Neural crest cell (in vitro differentiated cells): ENCODE measurements at regions not wholly inside any gene's neighbourhood (a gene's known extent, or its start where the extent isn't known, plus 50 kb on each side); places are given as distances from the start of the nearest gene placed in this dataset.

Experiments
- DNase-seq: peaks from one replicate; pipeline ENCODE4 v3.0.0; 2021; ENCODE audit warnings: low read depth, mixed read lengths, low spot score
- H3K27ac Mint-ChIP-seq: one replicate; pipeline ENCODE4 v1.8.0; 2021; ENCODE audit warnings: mild to moderate bottlenecking, mixed read lengths; ENCODE audit not compliant: unreplicated experiment
- H3K27me3 Mint-ChIP-seq: 2 replicates; pipeline ENCODE4 v1.8.0; 2021; ENCODE audit warnings: low read depth, mild to moderate bottlenecking, mixed read lengths
- H3K36me3 Mint-ChIP-seq: 2 replicates; pipeline ENCODE4 v1.8.0; 2021; ENCODE audit warnings: low read depth, mild to moderate bottlenecking, mixed read lengths
- H3K4me1 Mint-ChIP-seq: 2 replicates; pipeline ENCODE4 v1.8.0; 2021; ENCODE audit warnings: mixed read lengths
- H3K4me3 Mint-ChIP-seq: one replicate; pipeline ENCODE4 v1.8.0; 2021; ENCODE audit warnings: mild to moderate bottlenecking, mixed read lengths
- H3K9me3 Mint-ChIP-seq: 2 replicates; pipeline ENCODE4 v1.8.0; 2021; ENCODE audit warnings: mixed read lengths
- TF ChIP-seq, protein P1 (sequence below): fragments of 200-600 bp; sonication (generic); conservative IDR thresholded peaks from 2 replicates; pipeline ENCODE4 v1.5.0; 2021; ENCODE audit warnings: antibody characterized with exemption, mild to moderate bottlenecking

- TF ChIP-seq, protein P1, sequence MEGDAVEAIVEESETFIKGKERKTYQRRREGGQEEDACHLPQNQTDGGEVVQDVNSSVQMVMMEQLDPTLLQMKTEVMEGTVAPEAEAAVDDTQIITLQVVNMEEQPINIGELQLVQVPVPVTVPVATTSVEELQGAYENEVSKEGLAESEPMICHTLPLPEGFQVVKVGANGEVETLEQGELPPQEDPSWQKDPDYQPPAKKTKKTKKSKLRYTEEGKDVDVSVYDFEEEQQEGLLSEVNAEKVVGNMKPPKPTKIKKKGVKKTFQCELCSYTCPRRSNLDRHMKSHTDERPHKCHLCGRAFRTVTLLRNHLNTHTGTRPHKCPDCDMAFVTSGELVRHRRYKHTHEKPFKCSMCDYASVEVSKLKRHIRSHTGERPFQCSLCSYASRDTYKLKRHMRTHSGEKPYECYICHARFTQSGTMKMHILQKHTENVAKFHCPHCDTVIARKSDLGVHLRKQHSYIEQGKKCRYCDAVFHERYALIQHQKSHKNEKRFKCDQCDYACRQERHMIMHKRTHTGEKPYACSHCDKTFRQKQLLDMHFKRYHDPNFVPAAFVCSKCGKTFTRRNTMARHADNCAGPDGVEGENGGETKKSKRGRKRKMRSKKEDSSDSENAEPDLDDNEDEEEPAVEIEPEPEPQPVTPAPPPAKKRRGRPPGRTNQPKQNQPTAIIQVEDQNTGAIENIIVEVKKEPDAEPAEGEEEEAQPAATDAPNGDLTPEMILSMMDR = no peak
- no peak overlapping the region for H3K4me3 Mint-ChIP-seq
- H3K27ac Mint-ChIP-seq = no peak overlapping the region
- H3K9me3 Mint-ChIP-seq = no peaks in the 10 kb centered on the region
- no peak for DNase-seq
- no peaks in the 10 kb centered on the region for H3K27me3 Mint-ChIP-seq
- no peaks in the 10 kb centered on the region for H3K36me3 Mint-ChIP-seq
- peaks cover 9% of the 10 kb centered on the region for H3K4me1 Mint-ChIP-seq
These were observed 222.6 kb upstream of the CEP162 start for GRCh38 chr6:84450018-84450417.

DNA sequence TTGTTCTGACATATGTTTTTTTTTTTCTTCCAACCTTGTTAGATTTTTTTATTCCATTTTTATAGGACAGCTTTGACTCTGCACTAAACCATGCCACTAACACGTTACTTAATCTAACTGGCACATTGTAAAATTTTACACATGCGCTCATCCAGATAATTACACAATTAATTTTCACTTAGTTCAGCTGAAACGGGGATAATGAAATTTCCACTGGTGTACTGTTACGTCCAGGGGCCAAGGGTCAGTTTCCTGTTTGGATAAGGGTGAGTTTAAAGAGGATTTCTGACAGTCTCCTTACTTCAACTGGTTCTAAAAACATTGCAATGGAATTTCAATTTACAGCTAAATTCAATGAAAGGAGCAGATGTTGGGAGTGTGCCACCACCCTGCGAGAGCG lies 221.8 kb upstream of the CEP162 start:
- Mint-ChIP-seq H3K27ac (no peak overlapping the region), H3K4me3 (no peak overlapping the region), H3K27me3 (no peaks in the 10 kb centered on the region), H3K4me1 (peaks cover 9% of the 10 kb centered on the region), H3K9me3 (no peaks in the 10 kb centered on the region), H3K36me3 (no peaks in the 10 kb centered on the region)
- TF ChIP-seq, protein P1 = no peak
- DNase-seq = no peak

DNA sequence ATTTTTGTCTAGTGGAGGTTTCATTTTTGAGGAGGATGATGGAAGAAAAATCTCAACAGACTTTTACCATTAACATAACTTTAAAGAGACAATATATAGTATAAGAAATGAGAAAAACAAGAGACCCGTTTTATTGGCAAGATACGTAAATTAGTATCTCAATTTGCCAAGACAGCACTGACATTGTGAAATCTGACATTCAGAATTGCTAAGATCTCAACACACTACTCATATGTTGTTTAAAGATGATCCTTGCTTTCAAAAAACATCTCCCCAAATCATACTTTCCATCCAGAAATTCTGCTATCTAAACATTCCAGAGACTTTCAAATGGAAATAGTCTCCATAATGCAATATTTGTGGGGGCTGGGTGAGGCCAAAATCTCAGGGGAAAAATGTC lies 220.9 kb upstream of the CEP162 start:
- no peak for DNase-seq
- no peaks in the 10 kb centered on the region for H3K36me3 Mint-ChIP-seq
- TF ChIP-seq, protein P1 = no peak
- H3K27ac Mint-ChIP-seq = no peak overlapping the region
- H3K4me1 Mint-ChIP-seq = peaks cover 9% of the 10 kb centered on the region
- H3K9me3 Mint-ChIP-seq = no peaks in the 10 kb centered on the region
- H3K27me3 Mint-ChIP-seq = no peaks in the 10 kb centered on the region
- no peak overlapping the region for H3K4me3 Mint-ChIP-seq

GRCh38 chr6:84447651-84448050 lies 220.2 kb upstream of the CEP162 start:
- Mint-ChIP-seq H3K9me3 (no peaks in the 10 kb centered on the region), H3K4me3 (no peak overlapping the region), H3K27ac (no peak overlapping the region), H3K36me3 (no peaks in the 10 kb centered on the region), H3K4me1 (peaks cover 9% of the 10 kb centered on the region), H3K27me3 (no peaks in the 10 kb centered on the region)
- TF ChIP-seq, protein P1 = no peak
- no peak for DNase-seq

DNA sequence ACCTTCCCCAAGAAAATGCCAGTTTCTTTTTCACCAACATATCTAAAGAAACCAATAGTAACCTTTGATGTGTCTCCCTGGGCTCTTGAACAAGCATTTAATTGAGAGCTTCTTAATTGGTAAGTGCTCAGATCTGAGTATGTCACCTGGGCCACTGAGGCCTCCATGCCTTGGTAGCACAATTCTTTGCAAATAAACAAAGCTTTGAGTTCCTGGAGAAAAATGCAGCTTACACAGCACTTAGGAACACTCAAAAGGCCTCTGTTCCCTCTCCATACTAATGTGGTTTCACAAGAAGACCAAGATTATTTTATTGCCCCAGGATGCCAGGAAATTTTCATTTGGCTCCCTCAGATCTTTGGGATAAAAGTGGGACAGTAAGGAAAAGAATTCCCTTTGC lies 217.6 kb upstream of the CEP162 start:
- Mint-ChIP-seq H3K9me3 (no peaks in the 10 kb centered on the region), H3K27ac (no peak overlapping the region), H3K4me1 (peaks cover 9% of the 10 kb centered on the region), H3K27me3 (no peaks in the 10 kb centered on the region), H3K36me3 (no peaks in the 10 kb centered on the region), H3K4me3 (no peak overlapping the region)
- TF ChIP-seq, protein P1 = no peak
- DNase-seq = no peak

DNA sequence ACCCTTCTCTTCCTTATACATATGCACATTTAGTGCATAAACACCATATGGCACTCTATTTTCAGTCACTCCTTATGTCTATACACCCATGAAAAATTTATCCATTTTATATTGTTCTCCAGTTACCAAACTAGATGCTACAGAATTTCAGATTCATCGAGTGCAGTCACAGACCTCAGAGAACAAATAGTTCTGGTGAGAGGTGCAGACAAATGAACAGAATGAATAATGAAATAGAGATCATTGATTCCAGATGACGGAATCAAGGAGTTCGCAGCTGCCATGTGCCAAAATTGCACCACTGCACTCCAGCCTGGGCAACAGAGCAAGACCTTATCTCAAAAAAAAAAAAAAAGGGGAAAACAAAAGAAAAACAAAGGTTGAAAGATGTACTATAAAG lies 214.8 kb upstream of the CEP162 start:
- Mint-ChIP-seq H3K36me3 (no peaks in the 10 kb centered on the region), H3K4me1 (no peaks in the 10 kb centered on the region), H3K9me3 (no peaks in the 10 kb centered on the region), H3K27me3 (peaks cover under 1% of the 10 kb centered on the region), H3K27ac (no peak overlapping the region), H3K4me3 (no peak overlapping the region)
- TF ChIP-seq, protein P1 = no peak
- DNase-seq = no peak
